ENCODE measurements at regions not wholly inside any gene's neighbourhood (a gene's known extent, or its start where the extent isn't known, plus 50 kb on each side); places are given as distances from the start of the nearest gene placed in this dataset.

DNA sequence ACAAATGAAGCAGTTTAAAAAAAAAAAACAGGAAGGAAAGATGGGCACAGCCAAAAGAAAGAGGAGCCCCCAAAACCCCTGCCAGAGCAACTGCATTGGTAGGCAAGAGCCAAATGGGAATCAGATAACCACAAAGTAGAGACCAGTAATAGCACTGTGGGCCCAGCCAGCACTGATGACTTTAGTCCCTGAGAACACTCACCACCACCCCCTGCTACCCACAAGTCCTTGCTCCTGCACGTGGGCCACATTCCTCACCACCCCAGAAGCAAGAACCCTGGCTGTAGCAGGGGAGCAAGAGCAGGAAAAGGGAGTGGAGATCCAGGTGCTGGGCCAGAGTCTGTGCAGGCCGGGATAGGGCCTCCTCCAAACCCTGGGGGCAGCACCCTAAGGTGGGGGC, 86.1 kb downstream of the RRAGC start:
- TF ChIP-seq, protein P1, sequence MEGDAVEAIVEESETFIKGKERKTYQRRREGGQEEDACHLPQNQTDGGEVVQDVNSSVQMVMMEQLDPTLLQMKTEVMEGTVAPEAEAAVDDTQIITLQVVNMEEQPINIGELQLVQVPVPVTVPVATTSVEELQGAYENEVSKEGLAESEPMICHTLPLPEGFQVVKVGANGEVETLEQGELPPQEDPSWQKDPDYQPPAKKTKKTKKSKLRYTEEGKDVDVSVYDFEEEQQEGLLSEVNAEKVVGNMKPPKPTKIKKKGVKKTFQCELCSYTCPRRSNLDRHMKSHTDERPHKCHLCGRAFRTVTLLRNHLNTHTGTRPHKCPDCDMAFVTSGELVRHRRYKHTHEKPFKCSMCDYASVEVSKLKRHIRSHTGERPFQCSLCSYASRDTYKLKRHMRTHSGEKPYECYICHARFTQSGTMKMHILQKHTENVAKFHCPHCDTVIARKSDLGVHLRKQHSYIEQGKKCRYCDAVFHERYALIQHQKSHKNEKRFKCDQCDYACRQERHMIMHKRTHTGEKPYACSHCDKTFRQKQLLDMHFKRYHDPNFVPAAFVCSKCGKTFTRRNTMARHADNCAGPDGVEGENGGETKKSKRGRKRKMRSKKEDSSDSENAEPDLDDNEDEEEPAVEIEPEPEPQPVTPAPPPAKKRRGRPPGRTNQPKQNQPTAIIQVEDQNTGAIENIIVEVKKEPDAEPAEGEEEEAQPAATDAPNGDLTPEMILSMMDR (IDR thresholded peaks at IDR 0.05): no peak
- no peak for TF ChIP-seq POLR2A (IDR thresholded peaks at IDR 0.05)
- TF ChIP-seq POLR2AphosphoS5 (IDR thresholded peaks at IDR 0.05; ENCODE audit: insufficient read depth in 1 of 2, low read depth in 1 of 2): no peak

All from vagina (tissue), 2 donors.